Cardiac muscle cell (in vitro differentiated cells and primary cell): ENCODE measurements at regions not wholly inside any gene's neighbourhood (a gene's known extent, or its start where the extent isn't known, plus 50 kb on each side); places are given as distances from the start of the nearest gene placed in this dataset.

Experiments used
- DNase-seq, 2 donors: peaks; one replicate each; pipeline versions ENCODE4 v3.0.0 to v3.0.0-alpha.2; 2010 to 2017; ENCODE audit warnings: low read depth in 1 of 2, low spot score in 1 of 2
- H3K27ac ChIP-seq: fragments of 200-600 bp; sonication (generic); 2 replicates; pipeline ENCODE4 v1.5.1; 2016
- H3K27me3 ChIP-seq: fragments of 200-600 bp; sonication (generic); 2 replicates; pipeline ENCODE4 v1.6.0; 2016; ENCODE audit warnings: control low read depth
- H3K36me3 ChIP-seq: fragments of 200-600 bp; sonication (generic); 2 replicates; pipeline ENCODE4 v1.5.1; 2016; ENCODE audit warnings: control low read depth
- H3K4me1 ChIP-seq: fragments of 200-600 bp; sonication (generic); 2 replicates; pipeline ENCODE4 v1.8.1; 2017; ENCODE audit warnings: low read depth, mild to moderate bottlenecking, mixed run types
- H3K4me3 ChIP-seq: fragments of 200-600 bp; sonication (generic); 2 replicates; pipeline ENCODE4 v1.5.1; 2016; ENCODE audit warnings: mild to moderate bottlenecking
- H3K9me3 ChIP-seq: fragments of 200-600 bp; sonication (generic); 2 replicates; pipeline ENCODE4 v1.5.1; 2017; ENCODE audit warnings: low read depth, mild to moderate bottlenecking, control low read depth
- CTCF ChIP-seq: IDR thresholded peaks from 2 replicates; pipeline ENCODE4 v1.5.1; 2012; ENCODE audit warnings: low read depth, mild to moderate bottlenecking, low read length

- Histone ChIP-seq H3K27me3 (no peaks in the 10 kb centered on the region), H3K4me3 (no peak overlapping the region), H3K27ac (no peak overlapping the region), H3K4me1 (peaks cover 5% of the 10 kb centered on the region), H3K36me3 (no peaks in the 10 kb centered on the region), H3K9me3 (no peaks in the 10 kb centered on the region)
- DNase-seq, result no peak
- TF ChIP-seq CTCF, result no peak
Observed at GRCh38 chr2:5549771-5550170, 142.4 kb upstream of the SOX11 start.

GRCh38 chr2:5555636-5556035 lies 136.5 kb upstream of the SOX11 start:
- Histone ChIP-seq H3K9me3 (no peaks in the 10 kb centered on the region), H3K27ac (no peak overlapping the region), H3K4me1 (no peaks in the 10 kb centered on the region), H3K27me3 (no peaks in the 10 kb centered on the region), H3K4me3 (no peak overlapping the region), H3K36me3 (no peaks in the 10 kb centered on the region)
- DNase-seq, result no peak
- no peak for TF ChIP-seq CTCF

- H3K36me3 ChIP-seq, result no peaks in the 10 kb centered on the region
- H3K4me1 ChIP-seq, result no peaks in the 10 kb centered on the region
- H3K27ac ChIP-seq, result no peak overlapping the region
- no peak for TF ChIP-seq CTCF
- no peaks in the 10 kb centered on the region for H3K9me3 ChIP-seq
- H3K4me3 ChIP-seq, result no peak overlapping the region
- H3K27me3 ChIP-seq, result no peaks in the 10 kb centered on the region
- no peak for DNase-seq
Observed at GRCh38 chr2:5561006-5561405, 131.2 kb upstream of the SOX11 start.

GRCh38 chr2:5562426-5562825 lies 129.8 kb upstream of the SOX11 start:
- no peaks in the 10 kb centered on the region for H3K9me3 ChIP-seq
- no peak overlapping the region for H3K27ac ChIP-seq
- no peak overlapping the region for H3K4me3 ChIP-seq
- TF ChIP-seq CTCF, result no peak
- H3K4me1 ChIP-seq, result no peaks in the 10 kb centered on the region
- DNase-seq, result no peak
- no peaks in the 10 kb centered on the region for H3K27me3 ChIP-seq
- no peaks in the 10 kb centered on the region for H3K36me3 ChIP-seq

GRCh38 chr2:5562865-5563264 lies 129.3 kb upstream of the SOX11 start:
- DNase-seq, result no peak
- no peaks in the 10 kb centered on the region for H3K36me3 ChIP-seq
- no peak overlapping the region for H3K4me3 ChIP-seq
- no peak for TF ChIP-seq CTCF
- no peaks in the 10 kb centered on the region for H3K4me1 ChIP-seq
- no peaks in the 10 kb centered on the region for H3K27me3 ChIP-seq
- no peaks in the 10 kb centered on the region for H3K9me3 ChIP-seq
- no peak overlapping the region for H3K27ac ChIP-seq

GRCh38 chr2:5563411-5563810 lies 128.8 kb upstream of the SOX11 start:
- TF ChIP-seq CTCF, result no peak
- no peak for DNase-seq
- no peak overlapping the region for H3K4me3 ChIP-seq
- H3K36me3 ChIP-seq, result no peaks in the 10 kb centered on the region
- no peak overlapping the region for H3K27ac ChIP-seq
- no peaks in the 10 kb centered on the region for H3K9me3 ChIP-seq
- H3K4me1 ChIP-seq, result no peaks in the 10 kb centered on the region
- H3K27me3 ChIP-seq, result no peaks in the 10 kb centered on the region
